Tibial artery (tissue), 4 donors: ENCODE measurements at regions not wholly inside any gene's neighbourhood (a gene's known extent, or its start where the extent isn't known, plus 50 kb on each side); places are given as distances from the start of the nearest gene placed in this dataset.

ENCODE experiments used
- DNase-seq, 2 donors: peaks; one replicate each; pipeline ENCODE4 v3.0.0-alpha.2; 2019
- H3K27ac ChIP-seq, 2 donors: fragments of 200-600 bp; sonication (generic) in 1 of 2; 1 replicate in 1 of 2; 2 replicates in 1 of 2; pipeline ENCODE4 v1.5.1; 2018 to 2019; ENCODE audit warnings: mild to moderate bottlenecking in 1 of 2
- H3K27me3 ChIP-seq, 2 donors: fragments of 200-600 bp; sonication (generic) in 1 of 2; one replicate each; pipeline versions ENCODE4 v1.5.1 to v1.6.0; 2016 to 2019
- H3K36me3 ChIP-seq, 3 donors: fragments of 200-600 bp; sonication (generic) in 2 of 3; one replicate each; pipeline ENCODE4 v1.5.1; 2016 to 2019; ENCODE audit warnings: mild to moderate bottlenecking in 2 of 3
- H3K4me1 ChIP-seq, 4 donors: fragments of 200-600 bp; sonication (generic) in 2 of 4; 1 replicate in 3 of 4; 2 replicates in 1 of 4; pipeline ENCODE4 v1.5.1; 2016 to 2019
- H3K4me3 ChIP-seq, 2 donors: fragments of 200-600 bp; sonication (generic) in 1 of 2; 1 replicate in 1 of 2; 2 replicates in 1 of 2; pipeline ENCODE4 v1.5.1; 2018 to 2019; ENCODE audit warnings: mild to moderate bottlenecking in 2 of 2
- H3K9me3 ChIP-seq, 3 donors: fragments of 200-600 bp; sonication (generic) in 1 of 3; one replicate each; pipeline ENCODE4 v1.5.1; 2016 to 2019
- CTCF ChIP-seq, 2 experiments: fragments of 200-600 bp in 1 of 2; fragments of 450-650 bp in 1 of 2; IDR thresholded peaks; one replicate each; pipeline ENCODE4 v1.5.1; 2017 to 2019; ENCODE audit warnings: antibody characterized with exemption in 2 of 2, mild to moderate bottlenecking in 1 of 2, moderate library complexity in 1 of 2
- intact Hi-C: fragments of 100-400 bp; cut with DNase I; formaldehyde crosslinking; loops from one replicate; pipeline ENCODE4 v1.15.0; 2023; ENCODE audit warnings: low total_unique reads

DNA sequence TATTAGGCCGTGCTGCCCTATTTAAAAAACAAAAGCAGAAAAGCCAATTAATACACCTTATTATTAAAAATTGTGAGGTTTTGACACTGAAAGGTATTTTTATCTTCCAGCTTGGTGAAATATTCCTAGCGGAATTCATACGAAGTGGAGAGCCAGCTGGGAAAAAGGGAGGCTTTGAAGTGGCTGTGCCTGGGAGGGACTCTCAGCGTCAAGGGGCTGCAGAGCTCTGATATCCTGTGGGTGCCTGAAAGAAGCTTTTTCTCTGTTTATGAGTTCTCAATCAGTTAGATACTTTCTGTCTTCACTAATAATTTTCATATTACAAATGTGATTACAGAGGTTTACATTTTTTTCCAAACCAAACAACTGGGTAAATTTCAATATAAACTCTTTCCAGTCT, 140.2 kb upstream of the MIR17HG start:
- TF ChIP-seq CTCF (IDR thresholded peaks at IDR 0.05) = no peak
- Histone ChIP-seq H3K27ac (no peak overlapping the region), H3K4me1 (no peaks in the 10 kb centered on the region), H3K36me3 (no peaks in the 10 kb centered on the region), H3K9me3 (no peaks in the 10 kb centered on the region), H3K4me3 (no peak overlapping the region), H3K27me3 (peaks cover 0 to 3% of the 10 kb centered on the region in 2 donors)
- DNase-seq = no peak
- intact Hi-C loops = no loop called here

- intact Hi-C loops = no loop called here
- no peak for DNase-seq
- H3K9me3 ChIP-seq = no peaks in the 10 kb centered on the region
- TF ChIP-seq CTCF (IDR thresholded peaks at IDR 0.05) = no peak
- H3K4me1 ChIP-seq = no peaks in the 10 kb centered on the region
- H3K27me3 ChIP-seq = no peaks in the 10 kb centered on the region
- H3K36me3 ChIP-seq = no peaks in the 10 kb centered on the region
- H3K27ac ChIP-seq = no peak overlapping the region
- no peak overlapping the region for H3K4me3 ChIP-seq
Observed at GRCh38 chr13:91211510-91211909, 136.0 kb upstream of the MIR17HG start.

DNA sequence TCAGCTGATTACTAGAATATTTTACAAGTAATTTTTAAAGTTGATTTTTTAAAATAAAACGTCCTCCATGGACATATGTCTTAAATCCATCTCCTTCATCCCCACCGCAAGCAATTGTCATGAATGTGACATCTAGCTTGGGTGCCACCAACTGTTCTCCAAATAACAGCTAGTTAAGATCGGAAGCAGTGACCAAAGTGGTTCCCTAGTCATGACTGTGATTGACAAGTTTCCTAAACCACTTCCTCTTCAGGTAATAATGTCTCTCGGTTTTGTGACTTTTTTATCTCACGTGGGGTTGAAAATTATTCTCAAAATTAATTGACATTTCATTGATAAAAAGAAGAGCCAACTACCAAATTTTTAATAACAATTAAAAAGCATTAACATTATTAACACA, 135.3 kb upstream of the MIR17HG start:
- H3K36me3 ChIP-seq = no peaks in the 10 kb centered on the region
- H3K4me3 ChIP-seq = no peak overlapping the region
- no peak overlapping the region for H3K27ac ChIP-seq
- H3K9me3 ChIP-seq = no peaks in the 10 kb centered on the region
- DNase-seq = no peak
- intact Hi-C loops = no loop called here
- peaks cover 0 to under 1% of the 10 kb centered on the region in 2 donors for H3K27me3 ChIP-seq
- no peak for TF ChIP-seq CTCF (IDR thresholded peaks at IDR 0.05)
- H3K4me1 ChIP-seq = no peaks in the 10 kb centered on the region

GRCh38 chr13:91214031-91214430, 133.5 kb upstream of the MIR17HG start:
- H3K4me3 ChIP-seq = no peak overlapping the region
- no peaks in the 10 kb centered on the region for H3K9me3 ChIP-seq
- peaks cover 0 to 3% of the 10 kb centered on the region in 2 donors for H3K27me3 ChIP-seq
- no peak overlapping the region for H3K27ac ChIP-seq
- no peak for TF ChIP-seq CTCF (IDR thresholded peaks at IDR 0.05)
- intact Hi-C loops = no loop called here
- H3K4me1 ChIP-seq = no peaks in the 10 kb centered on the region
- H3K36me3 ChIP-seq = no peaks in the 10 kb centered on the region
- no peak for DNase-seq

DNA sequence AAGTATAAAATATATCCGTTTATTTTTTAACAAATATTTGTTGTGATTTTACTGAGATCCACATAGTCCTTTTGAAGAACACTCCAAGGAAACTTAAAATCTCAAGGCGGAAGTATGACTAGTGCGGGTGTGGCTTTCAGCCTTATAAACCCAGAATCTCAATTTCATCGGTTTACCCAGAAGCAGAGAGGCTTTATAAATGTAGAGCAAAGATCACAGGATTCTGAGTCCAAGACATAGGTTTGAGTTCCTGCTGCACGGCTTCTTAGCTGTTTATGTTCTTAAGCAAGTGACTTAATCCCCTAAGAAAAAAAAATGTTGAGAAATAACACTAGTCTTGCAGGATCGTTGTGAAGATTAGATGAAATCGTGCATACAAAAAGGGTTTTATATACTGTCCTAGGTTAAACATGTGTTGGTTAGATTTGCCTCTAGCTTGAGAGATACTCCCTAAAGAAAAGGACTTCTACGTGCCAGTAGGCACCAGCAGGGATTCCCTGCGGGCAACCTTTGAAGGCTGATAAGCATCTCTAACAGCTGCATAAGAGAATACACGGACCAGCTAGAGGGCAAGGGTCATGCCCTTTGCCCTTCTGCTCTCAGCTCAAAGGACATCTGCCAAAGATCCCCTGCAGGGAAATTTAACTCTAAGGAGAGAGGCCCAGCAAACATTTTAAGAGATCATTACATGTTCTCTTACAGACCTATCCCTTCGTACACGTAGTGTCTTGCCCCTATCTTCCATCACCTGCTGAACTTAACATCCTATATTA, 130.4 kb upstream of the MIR17HG start:
- H3K4me3 ChIP-seq = no peak overlapping the region
- H3K27ac ChIP-seq = no peak overlapping the region
- peaks cover 0 to 3% of the 10 kb centered on the region in 2 donors for H3K27me3 ChIP-seq
- no peaks in the 10 kb centered on the region for H3K9me3 ChIP-seq
- intact Hi-C loops = no loop called here
- no peak for DNase-seq
- no peak for TF ChIP-seq CTCF (IDR thresholded peaks at IDR 0.05)
- no peaks in the 10 kb centered on the region for H3K4me1 ChIP-seq
- H3K36me3 ChIP-seq = no peaks in the 10 kb centered on the region
